ENCODE measurements at regions not wholly inside any gene's neighbourhood (a gene's known extent, or its start where the extent isn't known, plus 50 kb on each side); places are given as distances from the start of the nearest gene placed in this dataset.

GRCh38 chr7:41917-42565 lies 150.3 kb upstream of the FAM20C start:
- intact Hi-C loops (cut with DNase I; ENCODE audit: low total_unique reads): no loop called here
- H3K27me3 ChIP-seq: peaks cover 0 to 21% of the 10 kb centered on the region in 2 donors
- no peak overlapping the region for H3K27ac ChIP-seq
- peak in 1 of 2 donors; percentile 7 for DNase-seq (ENCODE audit: low spot score in 2 of 2)
- H3K36me3 ChIP-seq: no peaks in the 10 kb centered on the region
- no peak overlapping the region for H3K4me3 ChIP-seq
- H3K4me1 ChIP-seq: no peaks in the 10 kb centered on the region
- no peak for TF ChIP-seq POLR2A (IDR thresholded peaks at IDR 0.05)
- TF ChIP-seq CTCF (IDR thresholded peaks at IDR 0.05): no peak
- TF ChIP-seq POLR2AphosphoS5 (IDR thresholded peaks at IDR 0.05): no peak
- H3K9me3 ChIP-seq: no peaks in the 10 kb centered on the region

- Histone ChIP-seq H3K4me1 (no peaks in the 10 kb centered on the region), H3K36me3 (no peaks in the 10 kb centered on the region), H3K27me3 (peaks cover 0 to 21% of the 10 kb centered on the region in 2 donors), H3K9me3 (no peaks in the 10 kb centered on the region), H3K27ac (no peak overlapping the region), H3K4me3 (no peak overlapping the region)
- intact Hi-C loops (cut with DNase I; ENCODE audit: low total_unique reads): no loop called here
- TF ChIP-seq POLR2A (IDR thresholded peaks at IDR 0.05): no peak
- no peak for TF ChIP-seq CTCF (IDR thresholded peaks at IDR 0.05)
- TF ChIP-seq POLR2AphosphoS5 (IDR thresholded peaks at IDR 0.05): no peak
- DNase-seq (ENCODE audit: low spot score in 2 of 2): peak; percentile 13 to 27
Observed at GRCh38 chr7:43791-44540, 148.4 kb upstream of the FAM20C start.

- Histone ChIP-seq H3K4me1 (no peaks in the 10 kb centered on the region), H3K4me3 (no peak overlapping the region), H3K9me3 (no peaks in the 10 kb centered on the region), H3K36me3 (no peaks in the 10 kb centered on the region), H3K27me3 (peaks cover 0 to 21% of the 10 kb centered on the region in 2 donors), H3K27ac (no peak overlapping the region)
- peak; percentile 12 to 14 for DNase-seq (ENCODE audit: low spot score in 2 of 2)
- intact Hi-C loops (cut with DNase I; ENCODE audit: low total_unique reads): no loop called here
- TF ChIP-seq POLR2A (IDR thresholded peaks at IDR 0.05) (no peak), POLR2AphosphoS5 (IDR thresholded peaks at IDR 0.05) (no peak), CTCF (IDR thresholded peaks at IDR 0.05) (no peak)
Observed at GRCh38 chr7:44541-44896, 147.9 kb upstream of the FAM20C start.

GRCh38 chr7:45106-46090 lies 147.0 kb upstream of the FAM20C start:
- H3K4me3 ChIP-seq: no peak overlapping the region
- H3K4me1 ChIP-seq: no peaks in the 10 kb centered on the region
- no peaks in the 10 kb centered on the region for H3K9me3 ChIP-seq
- peak; percentile 12 to 46 for DNase-seq (ENCODE audit: low spot score in 2 of 2)
- peaks cover 0 to 21% of the 10 kb centered on the region in 2 donors for H3K27me3 ChIP-seq
- no peak overlapping the region for H3K27ac ChIP-seq
- intact Hi-C loops (cut with DNase I; ENCODE audit: low total_unique reads): no loop called here
- H3K36me3 ChIP-seq: no peaks in the 10 kb centered on the region
- no peak for TF ChIP-seq CTCF (IDR thresholded peaks at IDR 0.05)
- no peak for TF ChIP-seq POLR2A (IDR thresholded peaks at IDR 0.05)
- no peak for TF ChIP-seq POLR2AphosphoS5 (IDR thresholded peaks at IDR 0.05)
